ENCODE measurements at regions not wholly inside any gene's neighbourhood (a gene's known extent, or its start where the extent isn't known, plus 50 kb on each side); places are given as distances from the start of the nearest gene placed in this dataset.

DNA sequence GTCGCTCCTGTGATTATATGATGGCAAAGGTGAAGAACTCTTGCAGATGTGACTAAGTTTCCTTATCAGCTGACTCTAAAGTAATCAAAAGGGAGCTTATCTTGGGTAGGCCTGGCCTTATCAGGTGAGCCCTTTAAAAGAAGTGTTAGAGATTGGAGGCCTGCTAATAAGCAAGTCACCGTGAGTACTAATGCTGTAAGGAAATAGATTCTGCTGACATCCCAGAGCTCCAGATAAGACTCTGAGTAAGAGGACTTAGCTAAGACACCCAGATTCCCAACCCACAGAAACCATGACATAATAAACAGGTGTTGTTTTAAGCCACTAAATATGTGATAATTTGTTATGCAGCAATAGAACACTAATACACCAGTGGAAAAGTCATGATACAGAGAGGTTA lies 99.9 kb upstream of the FAM20A start:
- Histone ChIP-seq H3K4me1 (ENCODE audit: control insufficient read depth, insufficient read depth, low read length) (no peaks in the 10 kb centered on the region), H3K27me3 (ENCODE audit: control insufficient read depth, insufficient read depth, low read length, poor library complexity, severe bottlenecking) (no peaks in the 10 kb centered on the region), H3K36me3 (ENCODE audit: control insufficient read depth, insufficient read depth, low read length) (no peaks in the 10 kb centered on the region), H3K9me3 (ENCODE audit: control insufficient read depth, low read length) (no peaks in the 10 kb centered on the region), H3K4me3 (ENCODE audit: insufficient read depth, low read depth, low read length) (no peak overlapping the region), H3K27ac (ENCODE audit: insufficient read depth, low read depth, low read length, poor library complexity, severe bottlenecking) (no peak overlapping the region)
- WGBS, 2 experiments = 89 to 93% methylated on average over 2 of the region's 2 CpGs

DNA sequence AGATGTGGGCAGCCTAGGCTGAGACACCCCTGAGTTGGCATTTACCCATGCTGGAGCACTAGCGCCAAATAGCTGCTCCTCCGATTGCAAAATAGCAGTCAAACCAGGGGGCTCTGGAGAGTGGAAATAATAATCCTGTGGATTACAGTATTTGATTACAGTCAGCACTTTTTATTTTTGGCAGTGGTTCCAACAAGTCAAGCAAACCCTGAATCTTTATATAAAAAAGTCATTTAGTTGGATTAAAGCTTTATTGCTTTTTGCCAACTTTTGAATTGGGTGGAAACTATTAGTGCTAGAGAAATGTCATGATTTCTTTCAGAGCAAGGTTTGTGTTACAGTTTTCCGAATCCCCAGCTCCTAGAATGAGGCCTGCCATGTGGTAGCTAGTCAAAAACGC lies 99.3 kb upstream of the FAM20A start:
- H3K4me1 ChIP-seq (ENCODE audit: control insufficient read depth, insufficient read depth, low read length) = no peaks in the 10 kb centered on the region
- H3K27ac ChIP-seq (ENCODE audit: insufficient read depth, low read depth, low read length, poor library complexity, severe bottlenecking) = no peak overlapping the region
- 92 to 94% methylated on average over 4 of the region's 4 CpGs for WGBS, 2 experiments
- H3K27me3 ChIP-seq (ENCODE audit: control insufficient read depth, insufficient read depth, low read length, poor library complexity, severe bottlenecking) = no peaks in the 10 kb centered on the region
- no peak overlapping the region for H3K4me3 ChIP-seq (ENCODE audit: insufficient read depth, low read depth, low read length)
- H3K36me3 ChIP-seq (ENCODE audit: control insufficient read depth, insufficient read depth, low read length) = no peaks in the 10 kb centered on the region
- H3K9me3 ChIP-seq (ENCODE audit: control insufficient read depth, low read length) = no peaks in the 10 kb centered on the region

- 90 to 93% methylated on average over 6 of the region's 6 CpGs for whole genome bisulfite sequencing, 2 experiments
- no peaks in the 10 kb centered on the region for H3K4me1 ChIP-seq (ENCODE audit: control insufficient read depth, insufficient read depth, low read length)
- H3K27ac ChIP-seq (ENCODE audit: insufficient read depth, low read depth, low read length, poor library complexity, severe bottlenecking) = no peak overlapping the region
- H3K9me3 ChIP-seq (ENCODE audit: control insufficient read depth, low read length) = no peaks in the 10 kb centered on the region
- H3K27me3 ChIP-seq (ENCODE audit: control insufficient read depth, insufficient read depth, low read length, poor library complexity, severe bottlenecking) = no peaks in the 10 kb centered on the region
- no peak overlapping the region for H3K4me3 ChIP-seq (ENCODE audit: insufficient read depth, low read depth, low read length)
- H3K36me3 ChIP-seq (ENCODE audit: control insufficient read depth, insufficient read depth, low read length) = no peaks in the 10 kb centered on the region
These were observed 98.8 kb upstream of the FAM20A start for GRCh38 chr17:68699936-68700335.

- H3K4me3 ChIP-seq (ENCODE audit: insufficient read depth, low read depth, low read length) = no peak overlapping the region
- H3K27ac ChIP-seq (ENCODE audit: insufficient read depth, low read depth, low read length, poor library complexity, severe bottlenecking) = no peak overlapping the region
- no peaks in the 10 kb centered on the region for H3K4me1 ChIP-seq (ENCODE audit: control insufficient read depth, insufficient read depth, low read length)
- H3K27me3 ChIP-seq (ENCODE audit: control insufficient read depth, insufficient read depth, low read length, poor library complexity, severe bottlenecking) = no peaks in the 10 kb centered on the region
- WGBS, 2 experiments = 84 to 94% methylated on average over 3 of the region's 3 CpGs
- H3K36me3 ChIP-seq (ENCODE audit: control insufficient read depth, insufficient read depth, low read length) = no peaks in the 10 kb centered on the region
- no peaks in the 10 kb centered on the region for H3K9me3 ChIP-seq (ENCODE audit: control insufficient read depth, low read length)
These were observed 97.6 kb upstream of the FAM20A start for GRCh38 chr17:68698746-68699145.

DNA sequence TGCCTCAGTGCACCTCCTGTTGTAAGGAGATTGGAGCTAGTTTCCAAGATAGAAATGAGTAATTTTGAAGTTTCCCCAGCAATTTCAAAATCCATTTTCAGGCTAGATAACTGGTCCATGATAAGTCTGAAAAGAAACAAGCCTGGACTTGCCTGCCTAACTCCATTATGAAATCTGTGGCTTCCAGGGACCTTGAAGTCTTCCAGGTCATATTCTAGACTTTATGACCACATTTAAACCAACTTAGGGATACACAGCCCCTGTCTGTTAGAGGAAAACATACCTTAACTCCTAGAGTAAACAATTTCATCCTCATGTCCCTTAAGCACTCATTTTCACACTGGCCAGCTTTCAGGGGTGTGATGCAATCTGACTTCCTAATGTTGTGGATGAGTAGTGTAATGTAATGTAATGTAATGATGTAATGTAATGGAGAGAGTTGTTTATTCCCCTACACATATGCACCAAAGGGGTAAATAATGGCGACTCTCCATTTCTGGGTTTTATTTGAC lies 96.7 kb upstream of the FAM20A start:
- Histone ChIP-seq H3K9me3 (ENCODE audit: control insufficient read depth, low read length) (no peaks in the 10 kb centered on the region), H3K27ac (ENCODE audit: insufficient read depth, low read depth, low read length, poor library complexity, severe bottlenecking) (no peak overlapping the region), H3K27me3 (ENCODE audit: control insufficient read depth, insufficient read depth, low read length, poor library complexity, severe bottlenecking) (no peaks in the 10 kb centered on the region), H3K36me3 (ENCODE audit: control insufficient read depth, insufficient read depth, low read length) (no peaks in the 10 kb centered on the region), H3K4me1 (ENCODE audit: control insufficient read depth, insufficient read depth, low read length) (no peaks in the 10 kb centered on the region), H3K4me3 (ENCODE audit: insufficient read depth, low read depth, low read length) (no peak overlapping the region)
- 88 to 100% methylated on average over 1 of the region's 1 CpG for WGBS, 2 experiments

GRCh38 chr17:68695659-68696058 lies 94.5 kb upstream of the FAM20A start:
- no peak overlapping the region for H3K4me3 ChIP-seq (ENCODE audit: insufficient read depth, low read depth, low read length)

DNA sequence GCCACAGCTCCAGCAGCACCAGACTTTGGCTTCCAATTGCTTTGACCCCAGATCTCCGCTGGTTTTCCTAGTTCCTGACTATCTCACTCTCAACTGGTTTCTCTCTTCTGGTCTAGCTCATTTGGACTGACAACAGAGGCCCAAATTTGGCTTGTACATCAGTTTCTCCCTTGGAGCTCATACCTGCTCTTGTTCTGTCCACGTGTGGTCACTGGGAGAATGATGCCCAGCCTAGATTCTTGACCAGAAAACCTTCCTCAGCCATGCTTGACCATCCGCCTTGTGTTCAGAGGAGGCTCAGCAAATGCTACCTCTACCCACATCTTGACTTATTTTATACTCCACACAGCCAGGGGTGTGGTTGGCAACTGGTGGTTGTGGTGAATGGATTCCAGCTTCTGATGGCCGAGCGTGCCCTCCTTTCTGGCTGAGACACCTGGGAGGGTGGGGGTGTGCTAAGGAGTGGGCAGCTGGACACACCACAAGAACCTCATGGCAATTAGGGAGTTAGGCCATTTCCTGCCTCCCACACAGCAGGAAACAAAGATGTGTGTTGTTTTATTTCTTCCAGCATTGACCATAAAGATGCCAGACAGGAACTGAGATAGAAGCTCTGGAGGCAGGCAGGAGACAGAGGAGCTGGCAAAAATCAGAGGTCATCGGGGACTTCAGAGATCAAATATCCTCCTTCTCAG lies 93.8 kb upstream of the FAM20A start:
- Histone ChIP-seq H3K4me1 (ENCODE audit: control insufficient read depth, insufficient read depth, low read length) (no peaks in the 10 kb centered on the region), H3K27ac (ENCODE audit: insufficient read depth, low read depth, low read length, poor library complexity, severe bottlenecking) (no peak overlapping the region), H3K4me3 (ENCODE audit: insufficient read depth, low read depth, low read length) (no peak overlapping the region), H3K9me3 (ENCODE audit: control insufficient read depth, low read length) (no peaks in the 10 kb centered on the region), H3K27me3 (ENCODE audit: control insufficient read depth, insufficient read depth, low read length, poor library complexity, severe bottlenecking) (no peaks in the 10 kb centered on the region), H3K36me3 (ENCODE audit: control insufficient read depth, insufficient read depth, low read length) (no peaks in the 10 kb centered on the region)
- 93 to 94% methylated on average over 6 of the region's 6 CpGs for WGBS, 2 experiments

More at GRCh38 chr17:68695659-68696058, 94.5 kb upstream of the FAM20A start:
- no peaks in the 10 kb centered on the region for H3K27me3 ChIP-seq (ENCODE audit: control insufficient read depth, insufficient read depth, low read length, poor library complexity, severe bottlenecking)
- whole genome bisulfite sequencing, 2 experiments = 88 to 89% methylated on average over 2 of the region's 2 CpGs
- H3K27ac ChIP-seq (ENCODE audit: insufficient read depth, low read depth, low read length, poor library complexity, severe bottlenecking) = no peak overlapping the region
- H3K36me3 ChIP-seq (ENCODE audit: control insufficient read depth, insufficient read depth, low read length) = no peaks in the 10 kb centered on the region
- H3K4me1 ChIP-seq (ENCODE audit: control insufficient read depth, insufficient read depth, low read length) = no peaks in the 10 kb centered on the region
- H3K9me3 ChIP-seq (ENCODE audit: control insufficient read depth, low read length) = no peaks in the 10 kb centered on the region

DNA sequence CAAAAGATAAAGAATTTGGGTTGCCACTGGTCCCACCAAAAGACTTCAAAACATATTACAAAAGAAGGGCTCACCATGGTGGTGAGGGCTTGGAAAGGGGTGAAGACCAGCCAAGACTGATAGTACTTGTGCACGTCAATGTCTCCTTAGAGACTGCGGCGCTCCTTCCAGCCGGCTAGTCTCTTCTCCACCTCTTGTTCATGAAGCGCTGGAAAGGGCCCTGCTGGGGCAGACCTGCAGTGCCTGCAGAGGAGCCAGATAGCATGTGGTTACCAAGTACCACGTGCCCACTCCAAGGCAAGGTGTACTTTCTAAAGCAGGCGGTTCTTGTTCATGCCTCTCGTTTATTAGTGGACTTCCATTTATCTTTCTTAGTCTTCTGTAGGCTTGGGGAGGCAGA lies 92.7 kb upstream of the FAM20A start:
- 91 to 92% methylated on average over 8 of the region's 8 CpGs for WGBS, 2 experiments
- no peaks in the 10 kb centered on the region for H3K4me1 ChIP-seq (ENCODE audit: control insufficient read depth, insufficient read depth, low read length)
- no peak overlapping the region for H3K27ac ChIP-seq (ENCODE audit: insufficient read depth, low read depth, low read length, poor library complexity, severe bottlenecking)
- no peaks in the 10 kb centered on the region for H3K36me3 ChIP-seq (ENCODE audit: control insufficient read depth, insufficient read depth, low read length)
- H3K9me3 ChIP-seq (ENCODE audit: control insufficient read depth, low read length) = no peaks in the 10 kb centered on the region
- H3K27me3 ChIP-seq (ENCODE audit: control insufficient read depth, insufficient read depth, low read length, poor library complexity, severe bottlenecking) = no peaks in the 10 kb centered on the region
- no peak overlapping the region for H3K4me3 ChIP-seq (ENCODE audit: insufficient read depth, low read depth, low read length)

GRCh38 chr17:68693466-68693865 lies 92.3 kb upstream of the FAM20A start:
- H3K27me3 ChIP-seq (ENCODE audit: control insufficient read depth, insufficient read depth, low read length, poor library complexity, severe bottlenecking) = no peaks in the 10 kb centered on the region
- no peak overlapping the region for H3K4me3 ChIP-seq (ENCODE audit: insufficient read depth, low read depth, low read length)
- H3K27ac ChIP-seq (ENCODE audit: insufficient read depth, low read depth, low read length, poor library complexity, severe bottlenecking) = no peak overlapping the region
- WGBS, 2 experiments = 68 to 91% methylated on average over 1 of the region's 1 CpG
- no peaks in the 10 kb centered on the region for H3K36me3 ChIP-seq (ENCODE audit: control insufficient read depth, insufficient read depth, low read length)
- no peaks in the 10 kb centered on the region for H3K4me1 ChIP-seq (ENCODE audit: control insufficient read depth, insufficient read depth, low read length)
- H3K9me3 ChIP-seq (ENCODE audit: control insufficient read depth, low read length) = no peaks in the 10 kb centered on the region

- H3K4me1 ChIP-seq (ENCODE audit: control insufficient read depth, insufficient read depth, low read length) = no peaks in the 10 kb centered on the region
- H3K36me3 ChIP-seq (ENCODE audit: control insufficient read depth, insufficient read depth, low read length) = no peaks in the 10 kb centered on the region
- no peak overlapping the region for H3K4me3 ChIP-seq (ENCODE audit: insufficient read depth, low read depth, low read length)
- no peaks in the 10 kb centered on the region for H3K27me3 ChIP-seq (ENCODE audit: control insufficient read depth, insufficient read depth, low read length, poor library complexity, severe bottlenecking)
- 94 to 96% methylated on average over 10 of the region's 10 CpGs for WGBS, 2 experiments
- H3K27ac ChIP-seq (ENCODE audit: insufficient read depth, low read depth, low read length, poor library complexity, severe bottlenecking) = no peak overlapping the region
- no peaks in the 10 kb centered on the region for H3K9me3 ChIP-seq (ENCODE audit: control insufficient read depth, low read length)
These were observed 85.2 kb upstream of the FAM20A start for GRCh38 chr17:68686108-68686988.
